Endothelial cell of umbilical vein (primary cell): ENCODE measurements at regions not wholly inside any gene's neighbourhood (a gene's known extent, or its start where the extent isn't known, plus 50 kb on each side); places are given as distances from the start of the nearest gene placed in this dataset.

ENCODE experiments used
- BruUV-seq: library from RNA; stranded (reverse); fragments of 400-500 nt; replicated peaks from 2 replicates; lab custom pipeline; 2021; lab: Mats Ljungman, UMichigan
- CTCF ChIA-PET: fragments of 300-600, 350-600 bp; sonication (Branson Sonifier 250); formaldehyde crosslinking; loops from one replicate; lab custom pipeline; 2021; ENCODE audit warnings: antibody characterized with exemption, inconsistent platforms; lab: Charles Lee
- POLR2A ChIA-PET: fragments of 300-600, 350-600 bp; sonication (Branson Sonifier 250); formaldehyde crosslinking; loops from one replicate; lab custom pipeline; 2021; ENCODE audit warnings: antibody characterized with exemption, inconsistent platforms; lab: Charles Lee
- DNase-seq: peaks from one replicate; pipeline ENCODE4 v3.0.0-alpha.2; 2011; ENCODE audit warnings: low read depth, low spot score
- FAIRE-seq: peaks from 2 replicates; lab custom pipeline; 2011; peaks lifted over from hg19 to GRCh38; lab: Jason Lieb, UNC
- H2AFZ ChIP-seq: 2 replicates; pipeline ENCODE4 v1.6.0; 2012; ENCODE audit warnings: low read depth, low read length, control low read depth, inconsistent platforms
- H3K27ac ChIP-seq: 2 replicates; pipeline ENCODE4 v1.5.1; 2011; ENCODE audit warnings: low read depth, mild to moderate bottlenecking, control low read depth, low read length, moderate library complexity; ENCODE audit not compliant: insufficient read depth
- H3K27me3 ChIP-seq, 2 experiments: 2 replicates each; pipeline versions ENCODE4 v1.6.0 to v1.6.1; 2011; ENCODE audit warnings: low read length in 2 of 2, mixed read lengths in 1 of 2; ENCODE audit not compliant: control insufficient read depth in 2 of 2, insufficient read depth in 2 of 2
- H3K36me3 ChIP-seq, 2 experiments: 2 replicates in 1 of 2; 3 replicates in 1 of 2; pipeline ENCODE4 v1.5.1; 2011; ENCODE audit warnings: low read length in 2 of 2, mild to moderate bottlenecking in 1 of 2, moderate library complexity in 1 of 2; ENCODE audit not compliant: control insufficient read depth in 2 of 2, insufficient read depth in 2 of 2; ENCODE audit errors: extremely low read depth in 1 of 2
- H3K4me1 ChIP-seq: 3 replicates; pipeline ENCODE4 v1.5.1; 2011; ENCODE audit warnings: mild to moderate bottlenecking, low read length; ENCODE audit not compliant: control insufficient read depth, insufficient read depth; ENCODE audit errors: extremely low read depth
- H3K4me2 ChIP-seq: 2 replicates; pipeline ENCODE4 v1.6.1; 2011; ENCODE audit warnings: low read length, control low read depth, mixed read lengths; ENCODE audit not compliant: insufficient read depth
- H3K4me3 ChIP-seq, 3 experiments: fragments of 200-600 bp in 1 of 3; sonication (generic), shearing (Covaris generic) in 1 of 3; replicated peaks in 1 of 3; 2 replicates each; pipeline ENCODE4 v1.5.1; 2011 to 2016; ENCODE audit warnings: control low read depth in 3 of 3, low read length in 3 of 3, mild to moderate bottlenecking in 2 of 3, inconsistent platforms in 1 of 3, low read depth in 1 of 3, moderate library complexity in 1 of 3; ENCODE audit not compliant: insufficient read depth in 1 of 3
- H3K79me2 ChIP-seq: 2 replicates; pipeline ENCODE4 v1.6.0; 2012; ENCODE audit warnings: low read length, inconsistent platforms; ENCODE audit not compliant: control insufficient read depth, insufficient read depth
- H3K9ac ChIP-seq: replicated peaks from 2 replicates; pipeline ENCODE3; 2011; ENCODE audit warnings: low read length, control low read depth; ENCODE audit not compliant: insufficient read depth; ENCODE audit errors: extremely low read depth
- H3K9me1 ChIP-seq: replicated peaks from 3 replicates; pipeline ENCODE4 v1.6.0; 2011; ENCODE audit warnings: mild to moderate bottlenecking, low read length; ENCODE audit not compliant: control insufficient read depth, insufficient read depth; ENCODE audit errors: extremely low read depth
- H3K9me3 ChIP-seq: replicated peaks from 2 replicates; pipeline ENCODE4 v1.5.1; 2012; ENCODE audit warnings: low read length, inconsistent platforms; ENCODE audit not compliant: control insufficient read depth, insufficient read depth
- H4K20me1 ChIP-seq: replicated peaks from 2 replicates; pipeline ENCODE3; 2011; ENCODE audit warnings: mild to moderate bottlenecking, low read length; ENCODE audit not compliant: control insufficient read depth, insufficient read depth; ENCODE audit errors: extremely low read depth
- EZH2 ChIP-seq: IDR thresholded peaks from 2 replicates; pipeline ENCODE4 v1.6.1; 2012; ENCODE audit warnings: borderline replicate concordance, low read depth, mild to moderate bottlenecking, moderate library complexity, low read length, inconsistent platforms; ENCODE audit not compliant: severe bottlenecking
- FOS ChIP-seq: IDR thresholded peaks from 2 replicates; pipeline ENCODE4 v1.6.1; 2011; ENCODE audit warnings: mild to moderate bottlenecking, low read length, moderate library complexity, borderline replicate concordance; ENCODE audit not compliant: insufficient read depth
- GATA2 ChIP-seq: IDR thresholded peaks from 2 replicates; pipeline ENCODE4 v1.7.0; 2011; ENCODE audit warnings: low read depth, mild to moderate bottlenecking, moderate library complexity, mixed read lengths, low read length; ENCODE audit not compliant: insufficient read length, insufficient read depth
- JUN ChIP-seq: IDR thresholded peaks from 2 replicates; pipeline ENCODE4 v1.6.1; 2011; ENCODE audit warnings: borderline replicate concordance, low read depth; ENCODE audit not compliant: insufficient read length, insufficient read depth
- MYC ChIP-seq: IDR thresholded peaks from one replicate; pipeline ENCODE4 v1.6.1; 2011; ENCODE audit warnings: mild to moderate bottlenecking, low read depth, low read length
- POLR2A ChIP-seq: IDR thresholded peaks from 2 replicates; pipeline ENCODE4 v1.6.1; 2012; ENCODE audit warnings: low read depth, mild to moderate bottlenecking, control low read depth, low read length
- POLR2AphosphoS5 ChIP-seq: IDR thresholded peaks from 2 replicates; pipeline ENCODE4 v1.6.1; 2012; ENCODE audit warnings: low read depth, mild to moderate bottlenecking, control low read depth, low read length, moderate library complexity; ENCODE audit not compliant: insufficient read depth
- dilution Hi-C: fragments of 300-500 bp; cut with MboI; formaldehyde crosslinking; loops from one replicate; pipeline ENCODE4 v1.15.0; 2019; ENCODE audit warnings: low sequenced_read_pairs; ENCODE audit not compliant: extremely low pct_ligation_motif_present
- intact Hi-C: fragments of 100-400 bp; cut with micrococcal nuclease; formaldehyde crosslinking; loops from one replicate; pipeline ENCODE4 v1.10.0; 2022
- TF ChIP-seq, protein P1 (sequence below): IDR thresholded peaks from 2 replicates; pipeline ENCODE4 v1.6.1; 2011; ENCODE audit not compliant: insufficient read depth, insufficient read length
- TF ChIP-seq, protein P2 (sequence below), 2 donors: IDR thresholded peaks; 1 replicate in 1 of 2; 2 replicates in 1 of 2; pipeline ENCODE4 v1.5.1; 2011; ENCODE audit warnings: low read length in 2 of 2, mild to moderate bottlenecking in 2 of 2, moderate library complexity in 2 of 2, control low read depth in 1 of 2, inconsistent platforms in 1 of 2, low read depth in 1 of 2; ENCODE audit not compliant: insufficient read depth in 1 of 2; ENCODE audit errors: extremely low read depth in 1 of 2

GRCh38 chr4:174061026-174061425 is 222.4 kb downstream of the FBXO8 start:
- FAIRE-seq = no peak

More at GRCh38 chr4:174061026-174061425, 222.4 kb downstream of the FBXO8 start:
- H4K20me1 ChIP-seq = no peaks in the 10 kb centered on the region
- no peak overlapping the region for H3K9ac ChIP-seq
- no peaks in the 10 kb centered on the region for H3K4me1 ChIP-seq
- H3K4me2 ChIP-seq = no peak overlapping the region
- BruUV-seq = no TSS peak
- no peak overlapping the region for H3K4me3 ChIP-seq
- H2AFZ ChIP-seq = no peak overlapping the region
- no peak overlapping the region for H3K27ac ChIP-seq
- H3K36me3 ChIP-seq = no peaks in the 10 kb centered on the region
- ChIA-PET POLR2A (no interaction called here), CTCF (no interaction called here)
- H3K9me3 ChIP-seq = no peaks in the 10 kb centered on the region
- no peak for DNase-seq
- intact Hi-C loops = no loop called here
- no peaks in the 10 kb centered on the region for H3K79me2 ChIP-seq
- H3K27me3 ChIP-seq = no peaks in the 10 kb centered on the region
- dilution Hi-C loops = no loop called here
- no peak for TF ChIP-seq POLR2AphosphoS5
- no peak for TF ChIP-seq POLR2A
- no peak for TF ChIP-seq EZH2
- no peak for TF ChIP-seq JUN
- no peak for TF ChIP-seq FOS
- TF ChIP-seq, protein P1, sequence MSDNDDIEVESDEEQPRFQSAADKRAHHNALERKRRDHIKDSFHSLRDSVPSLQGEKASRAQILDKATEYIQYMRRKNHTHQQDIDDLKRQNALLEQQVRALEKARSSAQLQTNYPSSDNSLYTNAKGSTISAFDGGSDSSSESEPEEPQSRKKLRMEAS = no peak
- TF ChIP-seq, protein P2, sequence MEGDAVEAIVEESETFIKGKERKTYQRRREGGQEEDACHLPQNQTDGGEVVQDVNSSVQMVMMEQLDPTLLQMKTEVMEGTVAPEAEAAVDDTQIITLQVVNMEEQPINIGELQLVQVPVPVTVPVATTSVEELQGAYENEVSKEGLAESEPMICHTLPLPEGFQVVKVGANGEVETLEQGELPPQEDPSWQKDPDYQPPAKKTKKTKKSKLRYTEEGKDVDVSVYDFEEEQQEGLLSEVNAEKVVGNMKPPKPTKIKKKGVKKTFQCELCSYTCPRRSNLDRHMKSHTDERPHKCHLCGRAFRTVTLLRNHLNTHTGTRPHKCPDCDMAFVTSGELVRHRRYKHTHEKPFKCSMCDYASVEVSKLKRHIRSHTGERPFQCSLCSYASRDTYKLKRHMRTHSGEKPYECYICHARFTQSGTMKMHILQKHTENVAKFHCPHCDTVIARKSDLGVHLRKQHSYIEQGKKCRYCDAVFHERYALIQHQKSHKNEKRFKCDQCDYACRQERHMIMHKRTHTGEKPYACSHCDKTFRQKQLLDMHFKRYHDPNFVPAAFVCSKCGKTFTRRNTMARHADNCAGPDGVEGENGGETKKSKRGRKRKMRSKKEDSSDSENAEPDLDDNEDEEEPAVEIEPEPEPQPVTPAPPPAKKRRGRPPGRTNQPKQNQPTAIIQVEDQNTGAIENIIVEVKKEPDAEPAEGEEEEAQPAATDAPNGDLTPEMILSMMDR (IDR thresholded peaks at IDR 0.05; ENCODE audit: extremely low read depth in 1 of 2, insufficient read depth in 1 of 2, low read depth in 1 of 2, low read length in 2 of 2) = no peak
- no peak for TF ChIP-seq MYC
- no peak for TF ChIP-seq GATA2
- no peaks in the 10 kb centered on the region for H3K9me1 ChIP-seq
